Progenitor cell of endocrine pancreas (in vitro differentiated cells): ENCODE measurements at regions not wholly inside any gene's neighbourhood (a gene's known extent, or its start where the extent isn't known, plus 50 kb on each side); places are given as distances from the start of the nearest gene placed in this dataset.

ENCODE experiments used
- DNase-seq: peaks from one replicate; pipeline ENCODE4 v3.0.0; 2021; ENCODE audit warnings: low spot score; ENCODE audit not compliant: unreplicated experiment
- H3K27ac Mint-ChIP-seq: 2 replicates; pipeline ENCODE4 v1.8.0; 2021; ENCODE audit warnings: mild to moderate bottlenecking, moderate library complexity, mixed read lengths
- H3K27me3 Mint-ChIP-seq: 2 replicates; pipeline ENCODE4 v1.8.0; 2021; ENCODE audit warnings: mixed read lengths
- H3K36me3 Mint-ChIP-seq: 2 replicates; pipeline ENCODE4 v1.8.0; 2022; ENCODE audit warnings: mixed read lengths; ENCODE audit not compliant: insufficient read depth
- H3K4me1 Mint-ChIP-seq: 2 replicates; pipeline ENCODE4 v1.8.0; 2021; ENCODE audit warnings: low read depth, mixed read lengths
- H3K4me3 Mint-ChIP-seq: 2 replicates; pipeline ENCODE4 v1.8.0; 2021; ENCODE audit warnings: low read depth, mild to moderate bottlenecking, moderate library complexity, mixed read lengths
- H3K9me3 Mint-ChIP-seq: 2 replicates; pipeline ENCODE4 v1.8.0; 2021; ENCODE audit warnings: low read depth, mixed read lengths
- CTCF ChIP-seq: fragments of 200-600 bp; sonication (generic); IDR thresholded peaks from one replicate; pipeline ENCODE4 v1.5.0; 2021; ENCODE audit warnings: antibody characterized with exemption, mild to moderate bottlenecking; ENCODE audit not compliant: unreplicated experiment

DNA sequence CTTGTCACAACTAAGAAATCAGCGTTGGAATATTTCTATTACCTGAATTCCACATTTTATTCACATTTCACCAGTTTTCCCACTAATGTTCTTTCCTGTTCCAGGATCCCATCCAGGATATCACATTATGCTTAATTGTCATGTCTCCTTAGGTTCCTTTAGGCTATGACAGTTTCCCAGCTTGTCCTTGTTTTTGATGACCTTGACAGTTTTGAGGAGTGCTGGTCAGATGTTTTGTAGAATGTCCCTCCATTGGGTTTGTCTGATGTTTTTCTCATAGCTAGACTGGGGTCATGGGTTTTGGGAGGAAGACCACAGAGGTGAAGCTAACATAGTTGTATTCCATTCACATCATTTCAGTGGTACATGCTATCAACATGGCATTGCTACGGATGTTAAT is 80.8 kb upstream of the HEPHL1 start:
- Mint-ChIP-seq H3K36me3 (no peaks in the 10 kb centered on the region), H3K4me3 (no peak overlapping the region), H3K9me3 (no peaks in the 10 kb centered on the region), H3K27ac (no peak overlapping the region), H3K27me3 (peaks cover 5% of the 10 kb centered on the region), H3K4me1 (peaks cover 1% of the 10 kb centered on the region)
- DNase-seq, result no peak
- TF ChIP-seq CTCF, result no peak

- DNase-seq, result no peak
- H3K27me3 Mint-ChIP-seq, result no peaks in the 10 kb centered on the region
- TF ChIP-seq CTCF, result no peak
- peaks cover 1% of the 10 kb centered on the region for H3K4me1 Mint-ChIP-seq
- no peaks in the 10 kb centered on the region for H3K9me3 Mint-ChIP-seq
- H3K36me3 Mint-ChIP-seq, result no peaks in the 10 kb centered on the region
- H3K4me3 Mint-ChIP-seq, result no peak overlapping the region
- no peak overlapping the region for H3K27ac Mint-ChIP-seq
These were observed 79.0 kb upstream of the HEPHL1 start for GRCh38 chr11:93942176-93942575.

DNA sequence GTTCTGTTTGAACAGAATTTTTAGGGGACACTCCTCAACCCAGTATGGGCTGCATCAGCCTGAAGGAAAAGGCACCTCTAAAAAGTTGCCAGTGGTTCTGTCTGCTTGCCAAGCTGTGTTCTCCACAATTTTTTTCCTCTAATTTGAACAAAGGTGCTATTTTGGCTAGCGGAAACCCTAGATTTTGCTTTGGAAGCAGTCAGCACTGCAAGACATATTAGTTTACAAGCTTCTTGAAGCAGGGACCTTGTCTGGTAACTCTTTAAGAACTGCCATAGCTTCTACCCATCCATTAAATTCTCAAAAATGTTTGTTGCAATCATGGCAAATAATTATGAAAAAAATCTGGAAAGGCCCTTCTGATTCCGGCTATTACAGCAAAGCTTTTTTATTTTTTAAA is 75.6 kb upstream of the HEPHL1 start:
- Mint-ChIP-seq H3K27me3 (no peaks in the 10 kb centered on the region), H3K36me3 (no peaks in the 10 kb centered on the region), H3K4me3 (no peak overlapping the region), H3K9me3 (no peaks in the 10 kb centered on the region), H3K4me1 (peaks cover 1% of the 10 kb centered on the region), H3K27ac (no peak overlapping the region)
- TF ChIP-seq CTCF, result no peak
- DNase-seq, result no peak

GRCh38 chr11:93952082-93952780 is 68.9 kb upstream of the HEPHL1 start:
- DNase-seq, result no peak
- H3K4me3 Mint-ChIP-seq, result no peak overlapping the region
- peaks cover 3% of the 10 kb centered on the region for H3K9me3 Mint-ChIP-seq
- H3K27ac Mint-ChIP-seq, result no peak overlapping the region
- no peak for TF ChIP-seq CTCF
- H3K27me3 Mint-ChIP-seq, result no peaks in the 10 kb centered on the region
- H3K4me1 Mint-ChIP-seq, result no peaks in the 10 kb centered on the region
- H3K36me3 Mint-ChIP-seq, result no peaks in the 10 kb centered on the region

- no peak for TF ChIP-seq CTCF
- Mint-ChIP-seq H3K27ac (no peak overlapping the region), H3K9me3 (peaks cover 3% of the 10 kb centered on the region), H3K4me3 (no peak overlapping the region), H3K4me1 (no peaks in the 10 kb centered on the region), H3K27me3 (no peaks in the 10 kb centered on the region), H3K36me3 (no peaks in the 10 kb centered on the region)
- no peak for DNase-seq
These were observed 63.7 kb upstream of the HEPHL1 start for GRCh38 chr11:93957397-93957952.
